ENCODE measurements at regions not wholly inside any gene's neighbourhood (a gene's known extent, or its start where the extent isn't known, plus 50 kb on each side); places are given as distances from the start of the nearest gene placed in this dataset.

GRCh38 chr6:26214803-26215584 is 127.8 kb downstream of the HFE start:
- no peak overlapping the region for H3K27ac ChIP-seq
- no peak for DNase-seq

GRCh38 chr6:26215585-26216358 is 128.5 kb downstream of the HFE start:
- H3K27me3 ChIP-seq (replicated peaks) = no peaks in the 10 kb centered on the region
- DNase-seq = no peak
- H3K36me3 ChIP-seq (replicated peaks) = no peaks in the 10 kb centered on the region
- in situ Hi-C loops (cut with HindIII; ENCODE audit: low pct_ligation_motif_present, low sequenced_read_pairs) = no loop called here
- peak overlapping the region; percentile 56 for H3K4me3 ChIP-seq (ENCODE audit: low read depth, low read length)
- TF ChIP-seq CTCF (IDR thresholded peaks at IDR 0.05; ENCODE audit: low read depth, low read length, missing control alignments) = no peak
- peak overlapping the region; percentile 95 for H3K27ac ChIP-seq

More at GRCh38 chr6:26214803-26215584, 127.8 kb downstream of the HFE start:
- peak overlapping the region; percentile 56 for H3K4me3 ChIP-seq (ENCODE audit: low read depth, low read length)
- H3K36me3 ChIP-seq (replicated peaks) = no peaks in the 10 kb centered on the region
- TF ChIP-seq CTCF (IDR thresholded peaks at IDR 0.05; ENCODE audit: low read depth, low read length, missing control alignments) = no peak
- no peaks in the 10 kb centered on the region for H3K27me3 ChIP-seq (replicated peaks)
- in situ Hi-C loops (cut with HindIII; ENCODE audit: low pct_ligation_motif_present, low sequenced_read_pairs) = no loop called here

GRCh38 chr6:26216359-26216885 is 129.2 kb downstream of the HFE start:
- Histone ChIP-seq H3K27me3 (replicated peaks) (no peaks in the 10 kb centered on the region), H3K4me3 (ENCODE audit: low read depth, low read length) (peak overlapping the region; percentile 69), H3K27ac (peak overlapping the region; percentile 95), H3K36me3 (replicated peaks) (no peaks in the 10 kb centered on the region)
- TF ChIP-seq CTCF (IDR thresholded peaks at IDR 0.05; ENCODE audit: low read depth, low read length, missing control alignments) = no peak
- DNase-seq = peak; percentile 93
- in situ Hi-C loops (cut with HindIII; ENCODE audit: low pct_ligation_motif_present, low sequenced_read_pairs) = no loop called here

- H3K27me3 ChIP-seq (replicated peaks) = no peaks in the 10 kb centered on the region
- peak; percentile 65 for TF ChIP-seq CTCF (IDR thresholded peaks at IDR 0.05; ENCODE audit: low read depth, low read length, missing control alignments)
- DNase-seq = peak; percentile 90
- peak overlapping the region; percentile 69 for H3K4me3 ChIP-seq (ENCODE audit: low read depth, low read length)
- no peaks in the 10 kb centered on the region for H3K36me3 ChIP-seq (replicated peaks)
- peak overlapping the region; percentile 95 for H3K27ac ChIP-seq
- in situ Hi-C loops (cut with HindIII; ENCODE audit: low pct_ligation_motif_present, low sequenced_read_pairs) = no loop called here
Observed at GRCh38 chr6:26216886-26217713, 129.9 kb downstream of the HFE start.

GRCh38 chr6:26217714-26218075 is 130.5 kb downstream of the HFE start:
- no peak for DNase-seq
- Histone ChIP-seq H3K4me3 (ENCODE audit: low read depth, low read length) (peak overlapping the region; percentile 69), H3K27me3 (replicated peaks) (no peaks in the 10 kb centered on the region), H3K36me3 (replicated peaks) (no peaks in the 10 kb centered on the region), H3K27ac (peak overlapping the region; percentile 95)
- in situ Hi-C loops (cut with HindIII; ENCODE audit: low pct_ligation_motif_present, low sequenced_read_pairs) = no loop called here
- no peak for TF ChIP-seq CTCF (IDR thresholded peaks at IDR 0.05; ENCODE audit: low read depth, low read length, missing control alignments)
